DOHH2 (cell line): ENCODE measurements at regions not wholly inside any gene's neighbourhood (a gene's known extent, or its start where the extent isn't known, plus 50 kb on each side); places are given as distances from the start of the nearest gene placed in this dataset.

Experiments
- EZH2phosphoT487 ChIP-seq: fragments of 200-600 bp; sonication (generic); IDR thresholded peaks from 2 replicates; pipeline ENCODE4 v1.6.1; 2017; ENCODE audit warnings: borderline replicate concordance, mild to moderate bottlenecking, antibody characterized with exemption, low read length, moderate library complexity, mixed read lengths
- TF ChIP-seq, protein P1 (sequence below): fragments of 200-600 bp; sonication (generic); IDR thresholded peaks from one replicate; pipeline ENCODE4 v1.5.1; 2014; ENCODE audit warnings: antibody characterized with exemption, mild to moderate bottlenecking, low read depth, low read length; ENCODE audit not compliant: poor library complexity, severe bottlenecking

DNA sequence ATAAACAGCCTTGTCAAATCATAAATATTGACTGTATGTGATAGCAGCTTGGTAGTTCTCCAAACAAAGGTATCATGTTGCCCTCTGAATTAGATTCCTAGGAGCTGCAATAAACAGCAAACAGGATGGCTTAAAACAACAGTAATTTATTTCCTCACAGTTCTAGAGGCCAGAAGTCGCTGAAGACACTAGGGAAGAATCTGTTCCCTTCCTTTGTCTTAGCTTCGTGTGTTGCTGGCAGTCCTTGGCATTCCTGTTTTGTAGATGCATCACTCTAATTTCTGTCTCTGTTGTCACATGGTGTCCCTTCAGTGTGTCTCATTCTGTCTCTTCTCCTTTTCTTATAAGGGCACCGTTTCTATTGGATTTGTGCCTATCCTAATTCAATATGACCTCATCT is 679.3 kb downstream of the OTOL1 start:
- TF ChIP-seq, protein P1, sequence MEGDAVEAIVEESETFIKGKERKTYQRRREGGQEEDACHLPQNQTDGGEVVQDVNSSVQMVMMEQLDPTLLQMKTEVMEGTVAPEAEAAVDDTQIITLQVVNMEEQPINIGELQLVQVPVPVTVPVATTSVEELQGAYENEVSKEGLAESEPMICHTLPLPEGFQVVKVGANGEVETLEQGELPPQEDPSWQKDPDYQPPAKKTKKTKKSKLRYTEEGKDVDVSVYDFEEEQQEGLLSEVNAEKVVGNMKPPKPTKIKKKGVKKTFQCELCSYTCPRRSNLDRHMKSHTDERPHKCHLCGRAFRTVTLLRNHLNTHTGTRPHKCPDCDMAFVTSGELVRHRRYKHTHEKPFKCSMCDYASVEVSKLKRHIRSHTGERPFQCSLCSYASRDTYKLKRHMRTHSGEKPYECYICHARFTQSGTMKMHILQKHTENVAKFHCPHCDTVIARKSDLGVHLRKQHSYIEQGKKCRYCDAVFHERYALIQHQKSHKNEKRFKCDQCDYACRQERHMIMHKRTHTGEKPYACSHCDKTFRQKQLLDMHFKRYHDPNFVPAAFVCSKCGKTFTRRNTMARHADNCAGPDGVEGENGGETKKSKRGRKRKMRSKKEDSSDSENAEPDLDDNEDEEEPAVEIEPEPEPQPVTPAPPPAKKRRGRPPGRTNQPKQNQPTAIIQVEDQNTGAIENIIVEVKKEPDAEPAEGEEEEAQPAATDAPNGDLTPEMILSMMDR: no peak
- no peak for TF ChIP-seq EZH2phosphoT487
